HG03025 (cell line): ENCODE measurements at regions not wholly inside any gene's neighbourhood (a gene's known extent, or its start where the extent isn't known, plus 50 kb on each side); places are given as distances from the start of the nearest gene placed in this dataset.

ENCODE experiments used
- ATAC-seq: cut with Tn5 transposase; IDR thresholded peaks from one replicate; pipeline ENCODE4 v1.9.1; 2021; ENCODE audit warnings: mild to moderate bottlenecking, moderate library complexity; ENCODE audit not compliant: unreplicated experiment, low FRiP score

DNA sequence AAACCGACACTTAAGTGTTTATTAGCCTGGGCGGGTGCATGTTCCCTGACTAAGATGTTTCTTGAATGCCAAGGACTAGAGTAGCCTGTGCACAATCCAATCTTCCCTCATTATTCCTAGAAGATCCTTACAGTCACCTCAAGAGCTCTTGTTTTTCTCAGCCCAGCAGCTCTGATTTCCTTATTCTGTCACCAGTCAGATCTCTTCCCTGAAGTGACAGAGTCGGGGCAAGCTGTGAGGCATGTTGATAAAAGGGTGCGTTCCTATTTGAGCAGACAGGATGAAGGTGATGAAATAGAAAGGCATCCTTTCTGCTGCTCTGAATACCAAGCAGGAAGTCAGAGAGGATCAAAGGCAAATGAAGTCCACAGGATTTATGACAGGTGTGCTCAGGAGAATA, 125.6 kb upstream of the MCTP2 start:
- ATAC-seq: no peak

DNA sequence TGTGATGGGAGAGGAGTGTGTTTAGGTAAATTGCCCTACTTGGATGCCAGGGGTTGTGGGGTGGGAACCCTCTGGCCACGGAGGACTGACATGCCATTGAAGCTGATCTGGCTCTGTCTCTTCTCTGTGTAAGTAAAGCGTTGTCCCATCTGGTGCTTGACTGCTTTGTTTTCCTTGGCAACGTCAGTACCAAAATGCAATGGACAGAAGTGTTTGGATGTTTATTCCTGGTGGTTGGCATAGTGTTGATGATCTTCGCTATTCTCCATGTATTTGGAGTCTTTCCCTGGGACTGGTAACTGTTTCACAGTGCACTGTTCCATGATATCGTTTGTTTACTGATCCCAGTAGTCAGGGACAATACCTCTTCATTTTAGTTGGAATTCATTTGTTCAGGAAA, 130.5 kb upstream of the MCTP2 start:
- ATAC-seq: no peak

DNA sequence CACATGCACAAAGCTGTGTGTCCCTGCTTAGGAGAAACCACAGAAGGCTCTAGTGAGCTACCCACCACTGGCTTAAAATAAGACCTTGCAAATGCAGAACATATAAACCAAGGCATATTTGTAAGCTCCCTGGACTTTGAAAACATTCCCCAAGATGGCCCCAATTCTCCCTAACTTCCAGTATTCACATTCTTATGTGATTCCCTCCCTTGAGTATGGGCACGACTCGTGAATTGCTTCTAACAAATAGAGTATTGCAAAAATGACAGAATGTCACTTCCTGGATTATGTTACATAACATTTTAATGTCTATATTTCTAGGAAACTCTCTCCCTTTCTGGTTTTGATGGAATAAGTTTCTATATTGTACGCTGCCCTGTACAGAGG, 131.8 kb upstream of the MCTP2 start:
- ATAC-seq: no peak

DNA sequence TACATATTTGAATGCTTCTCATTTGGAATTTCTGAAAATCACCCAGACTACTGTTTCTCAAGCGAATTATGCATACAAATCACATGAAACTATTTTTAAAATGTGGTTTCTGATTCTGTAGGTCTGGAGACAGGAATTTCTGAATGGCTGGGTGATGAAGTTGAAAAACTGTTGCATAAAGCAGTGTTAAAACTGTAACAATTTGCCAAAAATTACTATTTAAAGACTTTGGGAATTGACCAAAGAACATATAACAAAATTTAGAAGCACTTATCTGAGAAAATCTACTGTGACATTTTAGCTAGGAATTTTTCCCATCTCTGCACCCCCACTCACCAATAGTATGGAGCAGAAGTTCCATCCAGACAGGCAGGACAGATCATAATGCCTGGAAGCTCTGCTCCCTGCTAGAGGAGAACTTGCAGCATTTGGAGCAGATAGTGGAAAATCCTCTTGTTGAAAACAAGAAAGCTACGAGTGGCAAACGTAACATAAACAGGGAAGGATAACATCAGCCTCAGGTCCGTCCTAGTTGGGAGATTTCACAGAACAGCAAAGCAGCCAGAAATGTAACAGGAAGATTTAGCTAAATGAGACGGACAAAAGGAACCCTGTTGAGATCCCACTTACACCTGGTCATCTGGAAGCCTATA, 132.3 kb upstream of the MCTP2 start:
- ATAC-seq: no peak

DNA sequence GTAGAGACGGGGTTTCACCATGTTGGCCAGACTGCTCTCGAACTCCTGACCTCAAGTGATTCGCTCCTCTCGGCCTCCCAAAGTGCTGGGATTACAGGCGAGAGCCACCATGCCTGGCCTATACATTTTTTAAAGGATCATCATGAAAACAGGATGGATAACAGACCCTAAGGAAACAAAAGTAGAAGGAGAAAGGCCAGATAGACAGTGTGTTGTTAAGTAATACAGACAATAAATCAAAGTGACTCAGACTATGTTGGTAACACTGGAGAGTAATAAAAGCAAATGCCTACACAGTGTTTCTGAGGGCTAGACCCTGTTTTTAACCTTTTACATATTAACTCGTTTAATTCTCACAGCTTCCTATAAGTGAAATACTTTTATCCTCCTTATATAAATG, 133.8 kb upstream of the MCTP2 start:
- no peak for ATAC-seq

DNA sequence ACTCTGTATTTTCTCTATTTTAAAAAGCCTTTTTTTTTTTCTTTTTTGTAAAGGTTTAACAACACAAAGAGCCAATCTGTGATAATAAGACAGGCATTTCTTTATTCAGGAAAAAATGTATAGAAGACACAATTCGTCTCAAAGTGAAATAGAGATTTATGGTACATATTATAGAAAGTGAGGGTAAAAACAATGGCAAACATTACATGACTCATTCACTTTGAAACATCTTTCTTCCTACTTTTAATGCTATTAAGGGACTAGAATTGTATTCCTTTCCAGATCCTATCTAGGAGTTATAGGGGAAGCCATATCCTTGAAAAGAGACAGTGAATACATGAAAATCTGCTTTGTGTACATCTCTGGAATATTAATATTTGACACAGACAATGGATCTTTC, 137.1 kb upstream of the MCTP2 start:
- ATAC-seq: no peak

DNA sequence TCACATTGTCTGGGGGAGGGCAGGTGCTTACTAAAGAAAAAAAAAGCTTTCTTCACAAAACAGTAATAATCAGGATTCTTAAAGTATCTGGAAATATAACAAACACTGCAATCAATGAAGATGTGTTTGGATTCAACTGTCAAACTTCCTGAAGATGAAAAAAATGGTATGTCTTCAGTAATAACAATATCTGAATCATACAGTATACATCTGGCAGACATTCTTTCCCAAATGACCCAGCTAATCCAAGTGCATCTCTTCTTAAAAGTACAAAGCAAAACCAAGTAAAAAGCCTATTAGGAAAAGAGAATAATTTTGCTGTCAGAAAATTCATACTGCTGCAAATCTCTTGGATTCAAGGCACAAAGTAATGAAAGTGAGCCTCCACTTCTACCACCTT, 145.0 kb upstream of the MCTP2 start:
- no peak for ATAC-seq

DNA sequence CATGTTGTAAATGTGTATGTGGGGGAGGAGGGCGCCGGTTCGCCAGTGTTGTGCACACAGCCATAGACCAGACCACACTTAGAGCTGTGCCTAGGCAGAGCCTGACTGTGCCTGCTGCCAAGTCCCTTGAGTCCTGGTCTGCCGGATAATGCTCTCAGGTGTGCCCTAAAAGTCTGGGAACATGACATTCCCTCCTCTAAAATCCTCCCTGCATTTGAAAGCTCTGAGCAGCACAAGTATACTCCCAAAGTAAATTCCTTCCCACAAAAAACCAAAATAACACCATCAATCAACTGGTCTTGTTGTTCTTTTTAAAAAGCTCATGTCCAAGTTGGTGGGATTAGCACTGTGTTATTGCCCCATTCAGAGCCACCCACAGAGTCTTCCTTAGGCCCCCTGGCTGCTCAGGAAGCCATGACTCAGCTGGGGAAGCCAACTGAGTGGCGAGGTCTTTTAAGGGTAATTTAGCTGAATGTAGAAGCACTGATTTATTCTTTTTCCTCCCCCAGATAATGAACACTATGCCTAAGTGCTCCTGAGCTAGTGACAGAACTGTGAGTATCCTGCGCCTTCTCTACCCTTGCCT, 147.8 kb upstream of the MCTP2 start:
- no peak for ATAC-seq

DNA sequence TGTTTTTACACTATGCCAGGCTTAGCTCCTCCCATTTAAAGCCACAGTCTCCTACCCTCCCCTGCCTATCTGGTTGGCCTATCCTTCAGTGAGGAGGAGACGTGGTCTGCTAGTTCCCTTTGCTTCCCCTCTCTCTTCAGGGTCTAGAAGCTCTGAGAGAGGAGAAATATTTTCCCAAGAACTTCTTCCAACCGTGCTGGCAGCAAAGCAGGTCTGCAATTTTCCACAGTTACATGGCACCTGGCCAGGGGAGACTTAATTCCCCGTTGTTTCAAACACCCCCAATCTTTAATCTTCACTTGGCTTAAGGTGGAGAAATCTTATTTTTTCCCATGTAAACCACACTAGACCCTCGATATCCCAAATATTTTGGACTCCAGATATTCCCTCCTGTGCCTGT, 149.5 kb upstream of the MCTP2 start:
- ATAC-seq: no peak

DNA sequence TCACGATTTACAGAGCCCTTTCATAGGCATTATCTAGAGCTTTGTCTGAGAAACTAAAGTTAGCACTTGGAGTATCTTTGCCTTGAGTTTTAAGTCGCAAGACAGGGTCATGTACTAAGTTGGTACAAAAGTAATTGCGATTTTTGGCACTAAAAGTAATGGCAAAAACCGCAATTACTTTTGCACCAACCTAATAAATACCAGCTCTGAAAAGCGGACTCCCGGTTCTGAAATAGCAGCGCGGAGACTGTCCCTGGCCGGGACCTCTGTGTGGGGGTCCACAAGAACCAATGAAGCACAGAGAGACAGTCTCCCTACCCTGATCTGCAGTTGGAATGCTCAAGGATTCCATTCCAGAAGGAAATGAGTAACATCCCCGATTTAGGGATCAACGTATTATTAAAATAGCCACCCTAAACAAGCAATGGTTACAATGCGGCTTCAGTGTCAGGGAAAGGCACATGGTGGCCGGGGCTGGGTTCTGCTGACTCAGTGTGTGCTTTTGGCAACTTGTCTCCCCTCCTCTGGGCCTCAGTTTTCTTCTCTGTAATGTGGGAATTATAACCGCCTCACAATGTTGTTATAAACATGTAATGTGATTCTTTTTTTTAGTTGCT, 150.3 kb upstream of the MCTP2 start:
- ATAC-seq: no peak

DNA sequence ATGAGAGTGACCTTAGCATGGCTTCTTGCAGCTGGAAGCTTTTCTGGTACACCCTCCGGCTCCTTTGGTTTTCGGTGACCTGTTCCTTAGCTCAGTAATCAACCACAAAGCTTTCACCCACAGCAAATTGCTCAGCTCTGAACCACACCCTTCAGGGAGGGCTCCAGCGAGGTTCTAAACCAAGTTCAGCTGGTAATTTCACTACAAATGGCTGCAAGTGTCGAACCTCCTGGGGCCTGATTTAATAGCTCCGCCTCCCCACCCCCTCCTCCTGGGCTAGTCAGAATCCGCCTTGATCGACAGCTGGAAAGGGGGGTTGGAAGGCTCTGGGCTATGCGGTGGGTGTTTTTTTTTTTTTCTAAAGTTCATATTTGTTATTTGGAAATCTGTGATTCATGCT, 150.9 kb upstream of the MCTP2 start:
- peak; percentile 45 for ATAC-seq

DNA sequence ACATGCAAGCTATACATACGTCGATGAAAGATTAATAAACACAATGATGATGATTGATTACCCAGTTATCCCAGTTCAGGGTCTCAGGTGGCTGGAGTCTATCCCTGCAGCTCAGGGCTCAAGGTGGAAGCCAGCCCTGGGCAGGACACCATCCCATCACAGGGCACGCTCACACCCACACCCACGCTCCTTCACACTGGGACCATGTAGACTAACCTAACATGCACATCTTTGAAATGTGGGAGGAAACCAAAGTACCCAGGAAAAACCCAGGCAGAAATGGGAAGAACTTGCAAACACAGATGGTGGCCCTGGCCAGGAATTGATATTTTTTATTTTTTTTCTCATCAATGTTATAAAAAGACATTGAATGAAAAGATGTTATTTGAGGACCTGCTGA, 151.4 kb upstream of the MCTP2 start:
- no peak for ATAC-seq

DNA sequence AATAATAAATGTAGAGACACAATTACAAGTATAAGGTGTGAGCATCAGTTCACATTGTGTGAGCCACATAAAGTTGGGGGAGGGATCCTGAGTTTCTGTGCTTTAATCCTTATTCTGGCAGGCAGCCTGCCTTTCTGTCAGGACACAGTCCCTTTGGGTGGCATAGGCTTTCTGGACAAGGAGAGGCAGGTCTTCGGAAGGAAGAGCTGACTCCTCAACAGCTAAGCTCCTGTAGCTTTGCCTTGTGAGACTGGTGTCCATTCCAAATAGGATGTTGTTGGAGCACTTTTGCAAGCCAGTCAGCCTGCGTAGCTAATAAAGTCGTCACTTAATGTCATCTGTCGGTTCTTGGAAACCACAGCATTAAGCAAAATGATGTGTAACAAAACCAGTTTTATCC, 151.9 kb upstream of the MCTP2 start:
- no peak for ATAC-seq

DNA sequence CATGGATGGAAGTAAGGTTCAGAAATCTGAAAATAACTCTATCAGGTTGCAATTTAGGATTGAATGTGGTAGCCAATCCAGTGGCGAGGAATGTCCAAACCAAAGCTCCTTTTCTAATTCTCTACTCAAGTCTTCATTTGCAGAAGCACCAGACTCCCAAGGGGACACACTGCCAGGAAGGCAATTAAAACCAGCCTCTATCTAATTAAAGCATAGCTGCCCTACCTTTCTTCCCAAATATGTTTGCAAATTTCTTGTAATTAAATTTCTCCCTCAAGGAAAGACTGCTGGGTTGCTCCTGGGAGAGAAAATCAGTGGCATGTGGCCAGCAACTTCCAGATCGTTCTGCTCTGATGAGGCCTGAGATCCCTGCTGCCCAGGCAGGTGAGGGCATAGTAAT, 153.4 kb upstream of the MCTP2 start:
- ATAC-seq: no peak

DNA sequence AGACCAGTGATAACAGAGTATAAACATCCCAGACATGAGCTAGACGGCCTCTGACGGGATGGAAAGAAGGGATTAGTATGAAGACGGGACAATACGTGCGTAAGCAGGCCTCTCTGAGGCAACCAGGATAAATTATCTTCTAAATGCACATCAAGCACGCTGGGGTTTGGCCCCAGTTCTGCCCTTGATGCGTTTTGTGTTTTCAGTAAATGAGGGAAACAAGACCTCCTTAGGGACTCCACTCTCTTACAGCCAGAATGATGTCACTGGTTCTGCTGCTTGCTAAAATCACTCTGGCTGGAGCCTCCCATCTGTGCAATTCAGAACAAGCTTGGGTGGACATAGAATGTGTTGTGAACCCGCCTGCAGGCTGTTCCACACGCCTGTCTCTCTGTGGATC, 156.0 kb upstream of the MCTP2 start:
- ATAC-seq: no peak

DNA sequence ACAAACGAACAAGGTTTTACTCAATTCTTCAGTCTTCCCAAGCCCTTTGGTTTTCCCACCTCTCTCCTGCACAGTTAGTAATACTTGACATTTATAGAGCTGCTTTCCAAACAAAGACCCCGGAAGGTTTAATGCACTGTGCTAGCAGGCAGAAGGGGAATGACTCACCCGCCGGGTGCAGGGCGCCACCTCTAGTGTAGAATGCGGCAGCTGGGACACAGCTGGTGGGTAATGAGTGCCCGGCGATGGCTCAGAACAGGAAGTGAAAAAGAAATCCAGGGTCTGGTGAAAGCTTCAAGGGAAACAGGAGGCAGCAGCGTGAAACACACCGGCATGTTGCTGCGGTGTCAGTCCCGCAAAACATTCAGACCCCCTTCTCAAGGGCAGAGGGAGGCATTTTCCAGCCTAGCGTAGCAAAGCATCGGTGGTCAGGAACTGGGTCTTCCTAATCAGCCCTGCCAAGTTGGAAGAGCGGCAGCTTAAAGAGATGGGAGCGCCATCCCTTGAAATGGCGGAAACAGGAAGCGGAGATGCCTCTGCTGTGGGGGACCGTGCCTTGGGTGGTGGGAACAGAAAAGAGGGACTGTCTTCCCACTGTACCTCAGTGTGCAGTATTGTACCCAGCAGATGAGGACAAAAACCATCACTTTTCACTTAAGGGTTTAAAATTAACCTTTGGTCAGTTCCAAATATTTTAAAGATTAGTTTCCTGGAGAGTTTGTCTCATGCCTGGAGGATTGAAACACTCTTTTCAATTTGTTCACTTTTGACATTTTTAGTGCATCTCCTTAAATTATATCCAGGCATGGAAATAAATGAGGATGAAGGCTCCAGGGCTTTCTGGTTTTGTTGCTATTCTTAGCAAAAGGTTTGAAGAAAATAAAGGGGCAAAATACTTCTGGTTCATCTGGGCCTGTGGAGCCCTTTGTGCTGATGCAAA, 160.7 kb upstream of the MCTP2 start:
- no peak for ATAC-seq

DNA sequence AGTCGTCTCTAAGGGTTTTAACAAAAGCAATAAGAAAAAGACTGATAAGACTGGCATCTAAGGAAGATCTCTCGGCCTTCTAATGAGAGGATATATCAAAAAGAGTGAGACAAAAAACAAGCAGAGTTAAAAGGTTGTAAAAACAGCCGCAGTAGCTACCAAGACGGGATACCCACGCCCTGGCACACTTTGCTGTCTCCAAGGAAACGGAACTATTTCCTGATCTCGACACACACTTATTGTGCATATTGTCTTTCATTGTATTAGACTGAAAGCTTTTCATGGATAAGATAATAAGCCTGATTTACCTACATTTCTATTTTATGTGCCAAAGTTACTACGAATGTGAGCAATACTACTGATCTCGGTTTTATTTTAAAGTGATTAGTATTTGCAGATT, 161.5 kb upstream of the MCTP2 start:
- no peak for ATAC-seq

DNA sequence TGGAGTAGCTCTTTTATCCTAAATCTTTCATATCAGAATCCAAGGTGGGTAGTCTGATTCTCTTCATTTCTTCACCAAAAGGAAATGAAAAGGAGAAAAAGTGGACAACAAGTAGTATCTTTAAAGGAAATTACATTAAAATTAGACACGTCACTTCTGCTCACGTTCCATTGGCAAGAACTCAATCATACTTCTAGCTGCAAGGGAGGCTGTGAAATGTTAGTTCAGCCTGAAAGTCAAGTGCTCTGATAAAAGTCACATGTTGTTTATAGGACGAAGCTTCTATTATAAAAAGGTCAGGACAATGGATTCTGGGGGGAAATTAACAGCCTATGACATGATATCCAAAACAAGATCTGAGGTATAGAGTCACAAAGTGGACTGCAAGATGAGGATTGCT, 164.6 kb upstream of the MCTP2 start:
- ATAC-seq: no peak

DNA sequence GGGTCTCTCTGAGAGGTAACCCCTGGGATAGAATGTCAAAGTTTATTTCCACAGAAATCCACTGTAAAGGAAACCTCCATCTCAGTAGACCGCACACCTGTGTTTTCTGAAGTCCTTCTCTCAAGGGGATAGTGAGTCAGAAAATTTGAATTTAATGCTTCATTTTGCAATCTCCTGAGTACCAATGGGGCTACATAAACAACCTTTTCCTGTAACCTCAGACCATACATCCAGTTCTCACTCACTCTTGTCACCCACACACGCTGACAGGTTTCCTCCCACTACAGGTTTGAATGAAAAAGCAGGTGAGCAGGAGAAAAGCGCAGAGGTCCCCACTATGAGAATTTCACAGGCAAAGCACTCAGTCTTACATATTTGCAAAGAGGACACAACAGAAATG, 165.3 kb upstream of the MCTP2 start:
- ATAC-seq: no peak

DNA sequence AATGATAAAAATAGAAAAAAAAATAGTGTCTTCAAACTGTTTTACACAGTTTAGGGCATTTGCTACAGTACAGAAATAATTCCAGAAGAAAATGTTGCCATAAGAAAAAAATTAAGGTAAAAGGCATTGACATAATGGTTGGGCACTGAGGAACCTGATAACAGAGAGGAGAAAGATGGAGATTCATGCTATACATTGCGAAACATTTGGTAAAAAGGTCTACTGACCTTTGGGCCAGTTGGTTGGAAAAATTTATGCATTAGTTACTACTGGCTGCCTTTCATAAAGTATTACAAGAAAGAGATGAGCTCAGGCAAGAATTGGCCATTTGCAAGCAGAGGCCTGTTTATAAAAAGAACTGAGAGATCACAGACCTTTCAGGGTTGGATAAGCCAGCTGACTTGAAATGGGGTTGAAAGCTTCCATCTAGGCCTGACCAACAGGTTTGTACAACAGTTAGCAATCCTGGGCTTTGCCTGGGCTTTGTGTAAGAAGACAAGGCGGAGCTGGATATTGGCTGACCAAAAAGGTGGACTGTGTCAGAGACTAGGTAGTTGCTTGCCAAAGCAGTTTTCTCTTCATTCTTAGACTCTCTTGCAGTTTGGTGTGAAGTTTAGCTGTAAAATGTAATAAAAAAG, 166.6 kb upstream of the MCTP2 start:
- no peak for ATAC-seq

DNA sequence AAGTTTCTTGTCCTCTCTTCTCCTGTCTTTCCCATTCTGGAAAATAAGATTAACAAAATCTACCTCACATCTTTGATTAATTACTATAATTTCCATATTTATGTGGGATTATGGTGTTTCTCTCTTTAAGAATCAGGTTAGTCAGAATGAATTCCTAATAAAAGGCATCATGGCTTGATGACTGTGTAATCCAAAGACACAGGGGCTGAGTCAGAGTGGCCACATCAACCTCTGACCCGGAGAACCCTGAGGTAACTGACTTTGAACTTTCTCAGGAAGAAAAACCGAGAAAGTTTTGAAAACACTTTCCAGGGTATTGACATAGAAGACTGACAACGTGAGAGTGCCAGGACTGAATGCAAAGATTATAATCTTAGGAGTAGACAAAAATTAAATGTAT, 170.3 kb upstream of the MCTP2 start:
- no peak for ATAC-seq
